Naive thymus-derived CD8-positive, alpha-beta T cell (primary cell): ENCODE measurements at regions not wholly inside any gene's neighbourhood (a gene's known extent, or its start where the extent isn't known, plus 50 kb on each side); places are given as distances from the start of the nearest gene placed in this dataset.

Experiments
- ATAC-seq, 2 donors: fragments of 150-1000 bp; cut with Tn5 transposase in 1 of 2; sonication (Bioruptor Pico), chemical (Tn5 transposase) in 1 of 2; 1 replicate in 1 of 2; 2 replicates in 1 of 2; pipeline ENCODE4 v1.10.0; 2021; ENCODE audit warnings: mild to moderate bottlenecking in 2 of 2, moderate library complexity in 2 of 2
- POLR2A ChIA-PET: fragments of 350-600 bp; sonication (Branson Sonifier 250); formaldehyde crosslinking; loops from one replicate; lab custom pipeline; 2021; ENCODE audit warnings: antibody characterized with exemption; lab: Charles Lee
- DNase-seq, 10 donors: peaks; one replicate each; pipeline versions ENCODE4 v3.0.0 to v3.0.0-alpha.2; 2020 to 2022
- H3K27ac Mint-ChIP-seq, 10 donors: one replicate each; pipeline ENCODE4 v1.8.0; 2020 to 2022; ENCODE audit warnings: mild to moderate bottlenecking in 10 of 10, mixed read lengths in 10 of 10, moderate library complexity in 4 of 10, inconsistent platforms in 1 of 10
- H3K27me3 Mint-ChIP-seq, 5 donors: one replicate each; pipeline ENCODE4 v1.8.0; 2021 to 2022; ENCODE audit warnings: mixed read lengths in 5 of 5
- H3K36me3 Mint-ChIP-seq, 3 donors: one replicate each; pipeline ENCODE4 v1.8.0; 2020 to 2022; ENCODE audit warnings: mixed read lengths in 3 of 3, mild to moderate bottlenecking in 2 of 3, inconsistent platforms in 1 of 3
- H3K4me1 Mint-ChIP-seq, 4 donors: one replicate each; pipeline ENCODE4 v1.8.0; 2021 to 2022; ENCODE audit warnings: mixed read lengths in 4 of 4
- H3K4me3 Mint-ChIP-seq, 10 donors: one replicate each; pipeline ENCODE4 v1.8.0; 2020 to 2022; ENCODE audit warnings: mild to moderate bottlenecking in 10 of 10, mixed read lengths in 10 of 10, moderate library complexity in 6 of 10, inconsistent platforms in 1 of 10
- H3K9me3 Mint-ChIP-seq, 9 donors: one replicate each; pipeline ENCODE4 v1.8.0; 2020 to 2022; ENCODE audit warnings: mixed read lengths in 9 of 9, mild to moderate bottlenecking in 3 of 9, inconsistent platforms in 1 of 9, moderate library complexity in 1 of 9

DNA sequence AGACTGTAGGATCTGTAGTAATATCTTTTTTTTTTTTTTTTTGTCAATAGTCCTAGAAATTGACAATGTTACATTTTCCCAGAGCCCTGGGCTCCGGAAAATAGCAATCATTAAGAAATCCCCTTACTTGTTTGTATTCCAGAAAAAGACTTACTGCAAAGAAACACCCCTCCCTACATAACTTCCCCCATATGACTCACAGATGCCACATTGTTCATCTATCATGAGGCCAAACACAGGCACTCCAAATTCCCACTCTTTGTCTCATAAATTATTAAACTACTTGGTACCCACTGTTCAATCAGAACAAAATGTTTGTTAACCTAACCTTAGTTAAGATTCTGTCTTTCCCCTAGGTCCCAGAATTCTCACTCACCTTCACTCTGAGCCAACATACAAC lies 53.5 kb downstream of the TEX51 start:
- H3K36me3 Mint-ChIP-seq = peaks cover 0 to 10% (median 0%) of the 10 kb centered on the region in 3 donors
- ATAC-seq (no peak), DNase-seq (no peak)
- H3K4me1 Mint-ChIP-seq = peaks cover 5 to 40% (median 32%) of the 10 kb centered on the region in 4 donors
- no peak overlapping the region for H3K27ac Mint-ChIP-seq
- H3K4me3 Mint-ChIP-seq = no peak overlapping the region
- H3K9me3 Mint-ChIP-seq = peaks cover 0 to 15% (median 0%) of the 10 kb centered on the region in 9 donors
- H3K27me3 Mint-ChIP-seq = peaks cover 0 to 24% (median 0%) of the 10 kb centered on the region in 5 donors
- POLR2A ChIA-PET = no interaction called here

DNA sequence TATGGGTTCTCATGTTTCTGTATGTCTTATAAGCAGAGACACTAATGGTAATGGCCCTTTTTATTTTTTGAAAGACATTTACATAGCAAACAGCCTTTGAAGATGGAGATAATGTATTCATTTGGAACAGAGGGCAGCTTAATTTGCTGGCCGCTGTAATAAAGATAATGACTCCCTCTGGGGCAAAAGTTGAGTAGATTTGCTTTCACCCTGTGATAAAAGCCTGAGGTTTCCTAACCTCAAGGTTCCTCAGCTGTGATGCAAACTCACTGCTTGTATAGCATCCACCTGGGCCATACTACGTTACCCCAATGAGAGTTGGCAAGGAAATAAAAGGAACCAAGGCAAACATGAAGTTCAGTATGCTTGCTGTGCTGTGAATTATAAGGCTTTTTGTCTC lies 54.8 kb downstream of the TEX51 start:
- peaks cover 8 to 48% (median 42%) of the 10 kb centered on the region in 4 donors for H3K4me1 Mint-ChIP-seq
- ATAC-seq (peak in 1 of 2 donors; percentile 53), DNase-seq (peak in 2 of 10 donors; percentile 9 to 31)
- H3K4me3 Mint-ChIP-seq = no peak overlapping the region
- POLR2A ChIA-PET = no interaction called here
- peaks cover 0 to 10% (median under 1%) of the 10 kb centered on the region in 3 donors for H3K36me3 Mint-ChIP-seq
- H3K27me3 Mint-ChIP-seq = peaks cover 0 to 18% (median 0%) of the 10 kb centered on the region in 5 donors
- H3K9me3 Mint-ChIP-seq = peaks cover 0 to 15% (median 0%) of the 10 kb centered on the region in 9 donors
- H3K27ac Mint-ChIP-seq = peak overlapping the region in 1 of 10 donors; percentile 57

DNA sequence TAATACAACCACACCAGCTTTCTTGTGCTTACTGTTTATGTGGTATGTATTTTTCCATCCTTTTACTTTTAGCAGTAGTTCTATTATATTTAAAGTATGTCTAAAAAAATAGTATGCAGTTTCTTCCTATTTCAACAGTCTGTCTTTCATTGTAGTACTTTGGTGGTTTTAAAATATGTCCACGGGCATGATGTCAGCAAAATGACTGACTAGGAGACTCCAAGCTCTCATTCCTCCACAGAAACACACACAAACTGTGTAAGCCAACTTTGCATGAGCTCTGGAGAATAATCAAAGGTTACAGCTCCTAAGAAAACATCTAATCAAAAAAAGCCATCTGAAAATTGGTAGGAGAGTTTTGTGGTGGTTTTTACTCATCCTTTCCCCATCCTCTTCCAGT lies 56.1 kb downstream of the TEX51 start:
- POLR2A ChIA-PET = no interaction called here
- DNase-seq = no peak
- H3K9me3 Mint-ChIP-seq = peaks cover 0 to 20% (median 2%) of the 10 kb centered on the region in 9 donors
- H3K36me3 Mint-ChIP-seq = peaks cover 0 to 10% (median 4%) of the 10 kb centered on the region in 3 donors
- peak overlapping the region in 1 of 10 donors; percentile 66 for H3K4me3 Mint-ChIP-seq
- peaks cover 0 to 20% (median 0%) of the 10 kb centered on the region in 5 donors for H3K27me3 Mint-ChIP-seq
- no peak for ATAC-seq
- H3K27ac Mint-ChIP-seq = peak overlapping the region in 2 of 10 donors; percentile 72 to 94
- H3K4me1 Mint-ChIP-seq = peaks cover 8 to 59% (median 45%) of the 10 kb centered on the region in 4 donors

DNA sequence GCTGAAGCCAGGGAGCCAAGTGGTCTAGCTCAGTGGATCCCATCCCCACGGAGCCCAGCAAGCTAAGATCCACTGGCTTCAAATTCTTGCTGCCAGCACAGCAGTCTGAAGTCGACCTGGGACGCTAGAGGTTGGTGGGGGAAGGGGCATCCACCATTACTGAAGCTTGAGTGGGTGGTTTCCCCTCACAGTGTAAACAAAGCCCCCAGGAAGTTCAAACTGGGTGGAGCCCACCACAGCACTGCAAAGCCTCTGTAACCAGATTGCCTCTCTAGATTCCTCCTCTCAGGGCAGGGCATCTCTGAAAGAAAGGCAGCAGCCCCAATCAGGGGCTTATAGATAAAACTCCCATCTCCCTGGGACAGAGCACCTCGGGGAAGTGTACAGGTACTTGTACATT lies 58.1 kb downstream of the TEX51 start:
- ATAC-seq (peak; percentile 50 to 79), DNase-seq (peak in 6 of 10 donors; percentile 30 to 72 (median 47))
- H3K27ac Mint-ChIP-seq = peak overlapping the region; percentile 9 to 94 (median 70)
- H3K9me3 Mint-ChIP-seq = peaks cover 0 to 27% (median 9%) of the 10 kb centered on the region in 9 donors
- peaks cover 8 to 59% (median 45%) of the 10 kb centered on the region in 4 donors for H3K4me1 Mint-ChIP-seq
- H3K4me3 Mint-ChIP-seq = peak overlapping the region; percentile 10 to 69 (median 46)
- POLR2A ChIA-PET = interaction anchor here (1.1 to 1.2 kb wide), 2 partner anchors 10 to 15 kb away, joined by 5 read pairs; no protein-coding TSS in a partner anchor
- H3K27me3 Mint-ChIP-seq = peaks cover 0 to 31% (median 5%) of the 10 kb centered on the region in 5 donors
- H3K36me3 Mint-ChIP-seq = peaks cover 0 to 18% (median 12%) of the 10 kb centered on the region in 3 donors

DNA sequence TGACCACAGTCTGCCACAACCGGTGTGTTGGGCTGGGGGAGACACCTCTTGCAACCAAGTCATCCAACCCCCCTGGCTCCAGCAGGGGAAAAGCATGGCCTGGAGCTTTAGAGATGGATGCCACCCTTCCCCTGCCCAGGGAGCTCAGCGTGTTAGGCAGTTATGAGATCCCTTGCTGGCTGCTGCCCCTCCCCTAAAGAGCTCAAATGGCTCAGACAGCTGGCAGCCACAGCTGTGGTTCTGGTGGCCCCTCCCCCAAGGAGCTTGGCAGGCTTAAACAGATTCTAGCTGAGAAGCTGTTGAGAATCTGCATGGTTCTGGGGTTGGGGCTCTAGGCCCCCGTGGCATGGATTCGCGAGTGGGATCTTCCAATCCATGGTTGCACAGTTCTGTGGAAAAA lies 64.7 kb downstream of the TEX51 start:
- Mint-ChIP-seq H3K27me3 (peaks cover 6 to 43% (median 17%) of the 10 kb centered on the region in 5 donors), H3K4me3 (no peak overlapping the region), H3K9me3 (peaks cover 0 to 27% (median 9%) of the 10 kb centered on the region in 9 donors), H3K36me3 (peaks cover 0 to 12% (median 12%) of the 10 kb centered on the region in 3 donors), H3K4me1 (peaks cover 1 to 18% (median 4%) of the 10 kb centered on the region in 4 donors), H3K27ac (no peak overlapping the region)
- POLR2A ChIA-PET = no interaction called here
- no peak for DNase-seq
- no peak for ATAC-seq

DNA sequence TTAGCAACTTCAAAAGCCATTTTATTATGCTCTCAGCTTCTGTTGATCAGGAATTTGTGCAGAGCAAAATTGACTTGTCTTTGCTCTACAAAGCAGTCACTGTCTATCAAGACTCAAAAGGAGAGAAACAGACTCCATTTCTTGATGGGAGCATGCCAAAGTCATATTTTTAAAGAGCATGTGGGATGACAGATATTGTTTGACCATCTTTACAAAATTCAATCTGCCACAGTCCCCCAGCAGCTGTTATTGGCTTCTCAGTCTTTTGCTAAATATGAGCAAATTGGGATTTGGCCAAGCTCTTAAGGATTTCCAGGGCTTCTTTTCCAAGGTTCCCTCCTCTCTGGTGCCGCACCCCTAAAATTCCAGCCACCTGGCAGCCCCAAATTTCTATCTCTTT lies 67.9 kb downstream of the TEX51 start:
- no peak for DNase-seq
- Mint-ChIP-seq H3K36me3 (no peaks in the 10 kb centered on the region), H3K27ac (no peak overlapping the region), H3K4me3 (no peak overlapping the region), H3K9me3 (peaks cover 0 to 5% (median 0%) of the 10 kb centered on the region in 9 donors), H3K4me1 (peaks cover 3 to 18% (median 11%) of the 10 kb centered on the region in 4 donors), H3K27me3 (peaks cover 7 to 42% (median 21%) of the 10 kb centered on the region in 5 donors)
- POLR2A ChIA-PET = interaction anchor here (1.0 kb wide), 1 partner anchor 10 kb away, joined by 5 read pairs; no protein-coding TSS in a partner anchor
- no peak for ATAC-seq

DNA sequence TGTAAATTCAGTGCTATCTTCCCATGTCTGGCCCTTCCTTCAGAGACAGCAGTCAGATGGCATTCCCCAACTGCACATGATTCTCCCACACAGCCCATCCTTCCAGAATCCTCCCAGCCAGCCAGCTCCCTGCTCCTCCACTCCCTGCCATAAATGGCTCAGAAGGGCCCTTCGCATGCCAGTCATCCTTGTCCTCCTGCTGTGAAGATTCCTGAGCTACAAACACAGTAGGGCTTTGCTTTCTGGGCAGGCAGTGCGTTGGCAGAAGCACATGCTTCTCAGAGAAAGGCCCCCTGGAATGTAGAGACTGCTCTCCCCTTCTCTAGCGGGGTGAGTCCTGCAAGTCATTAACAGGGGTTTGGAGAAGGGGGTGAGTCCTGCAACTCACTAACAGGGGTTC lies 71.9 kb downstream of the TEX51 start:
- POLR2A ChIA-PET = interaction anchor here (1.8 kb wide), 1 partner anchor 14 kb away, joined by 5 read pairs; no protein-coding TSS in a partner anchor
- DNase-seq (no peak), ATAC-seq (no peak)
- peaks cover 0 to 36% (median 19%) of the 10 kb centered on the region in 5 donors for H3K27me3 Mint-ChIP-seq
- H3K4me1 Mint-ChIP-seq = peaks cover 0 to 19% (median 17%) of the 10 kb centered on the region in 4 donors
- peak overlapping the region in 3 of 10 donors; percentile 0 to 52 (median 42) for H3K4me3 Mint-ChIP-seq
- H3K9me3 Mint-ChIP-seq = peaks cover 0 to 2% (median 0%) of the 10 kb centered on the region in 9 donors
- no peaks in the 10 kb centered on the region for H3K36me3 Mint-ChIP-seq
- peak overlapping the region in 4 of 10 donors; percentile 30 to 76 (median 48) for H3K27ac Mint-ChIP-seq

DNA sequence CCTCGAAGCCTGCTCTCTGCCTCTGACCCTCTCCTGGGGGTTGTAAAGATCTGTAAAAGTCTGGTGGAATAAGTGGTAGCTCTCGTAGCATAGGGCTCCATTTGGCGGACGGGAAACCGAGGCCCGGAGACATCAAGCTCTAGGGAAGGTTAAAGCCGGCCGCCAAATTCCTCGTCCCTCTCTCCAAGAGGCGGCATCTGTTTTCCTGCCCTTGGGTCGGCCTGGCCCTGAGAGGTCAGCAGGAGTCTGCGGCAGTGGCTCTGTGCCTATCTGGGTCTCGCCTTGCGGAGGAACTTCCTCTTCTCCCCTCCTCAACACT lies 72.4 kb downstream of the TEX51 start:
- Mint-ChIP-seq H3K27me3 (peaks cover 0 to 36% (median 19%) of the 10 kb centered on the region in 5 donors), H3K4me3 (peak overlapping the region in 5 of 10 donors; percentile 10 to 68 (median 42)), H3K27ac (peak overlapping the region in 1 of 10 donors; percentile 39), H3K36me3 (no peaks in the 10 kb centered on the region), H3K4me1 (peaks cover 0 to 19% (median 17%) of the 10 kb centered on the region in 4 donors), H3K9me3 (no peaks in the 10 kb centered on the region)
- ATAC-seq = no peak
- DNase-seq = no peak
- POLR2A ChIA-PET = interaction anchor here (1.8 kb wide), 1 partner anchor 15 kb away, joined by 5 read pairs; no protein-coding TSS in a partner anchor

DNA sequence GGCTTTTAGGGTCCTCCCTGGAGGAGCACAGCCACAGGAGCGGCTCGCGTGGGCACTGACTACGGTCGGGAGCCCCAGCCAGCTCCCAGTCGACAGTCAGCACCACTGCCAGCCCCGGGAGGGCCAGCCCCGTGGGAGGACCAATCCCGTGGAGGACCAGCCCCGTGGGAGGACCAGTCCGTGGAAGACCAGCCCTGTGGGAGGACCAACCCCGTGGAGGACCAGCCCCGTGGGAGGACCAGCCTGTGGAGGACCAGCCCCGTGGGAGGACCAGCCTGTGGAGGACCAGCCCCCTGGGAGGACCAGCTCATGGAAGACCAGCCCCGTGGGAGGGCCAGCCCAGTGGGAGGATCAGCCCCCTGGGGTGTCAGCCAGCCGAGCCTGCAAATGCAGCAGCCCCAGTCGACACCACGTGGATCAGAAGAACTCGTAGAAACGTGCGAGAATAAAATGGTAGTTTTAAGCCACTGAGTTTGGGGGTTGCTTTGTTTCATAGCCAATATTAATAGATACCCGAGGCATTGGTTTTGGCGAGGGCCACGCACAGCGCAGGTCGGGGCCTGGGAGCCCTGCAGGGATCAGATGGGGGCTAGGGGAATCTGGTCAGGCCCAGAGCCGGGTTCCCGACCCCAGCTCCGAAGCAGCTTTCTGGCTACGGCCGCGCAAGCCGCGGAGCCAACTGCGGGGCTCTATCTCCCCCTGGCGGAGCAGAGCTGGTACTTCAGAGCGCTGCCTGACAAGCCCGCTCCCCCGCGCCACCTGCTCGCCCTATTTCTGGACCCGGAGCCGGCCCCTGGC lies 73.0 kb downstream of the TEX51 start:
- Mint-ChIP-seq H3K9me3 (no peaks in the 10 kb centered on the region), H3K4me3 (peak overlapping the region; percentile 68 to 84 (median 76)), H3K27ac (peak overlapping the region in 8 of 10 donors; percentile 11 to 92 (median 62)), H3K36me3 (no peaks in the 10 kb centered on the region), H3K27me3 (peaks cover 0 to 36% (median 18%) of the 10 kb centered on the region in 5 donors), H3K4me1 (peaks cover 0 to 19% (median 17%) of the 10 kb centered on the region in 4 donors)
- DNase-seq (peak; percentile 42 to 80 (median 71)), ATAC-seq (peak; percentile 86 to 93)
- POLR2A ChIA-PET = interaction anchor here (1.8 kb wide), 1 partner anchor 15 kb away, joined by 5 read pairs; no protein-coding TSS in a partner anchor

DNA sequence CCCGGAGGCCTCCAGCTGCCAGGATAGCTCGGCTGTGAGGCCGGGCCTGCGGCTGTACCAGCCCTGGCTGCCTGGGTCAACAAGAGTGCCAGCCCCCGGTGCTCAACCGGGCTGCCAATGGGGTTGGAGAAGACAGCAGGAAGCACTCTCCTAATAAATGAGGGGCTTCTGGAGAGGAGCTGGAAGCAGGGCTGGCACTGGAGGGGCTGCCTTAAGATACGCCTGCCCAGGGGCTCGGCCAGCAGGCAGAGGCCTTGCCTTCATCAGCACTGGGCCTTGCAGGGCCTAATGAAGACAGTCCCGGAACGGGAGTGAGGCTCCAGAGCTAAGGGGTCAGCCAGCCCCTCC lies 73.6 kb downstream of the TEX51 start:
- ATAC-seq = no peak
- H3K27ac Mint-ChIP-seq = peak overlapping the region in 3 of 10 donors; percentile 0 to 49 (median 11)
- POLR2A ChIA-PET = interaction anchor here (1.8 kb wide), 1 partner anchor 16 kb away, joined by 5 read pairs; no protein-coding TSS in a partner anchor
- H3K4me3 Mint-ChIP-seq = peak overlapping the region in 3 of 10 donors; percentile 68 to 83 (median 73)
- H3K4me1 Mint-ChIP-seq = peaks cover 0 to 19% (median 14%) of the 10 kb centered on the region in 4 donors
- no peak for DNase-seq
- H3K9me3 Mint-ChIP-seq = no peaks in the 10 kb centered on the region
- no peaks in the 10 kb centered on the region for H3K36me3 Mint-ChIP-seq
- H3K27me3 Mint-ChIP-seq = peaks cover 0 to 31% (median 13%) of the 10 kb centered on the region in 5 donors

DNA sequence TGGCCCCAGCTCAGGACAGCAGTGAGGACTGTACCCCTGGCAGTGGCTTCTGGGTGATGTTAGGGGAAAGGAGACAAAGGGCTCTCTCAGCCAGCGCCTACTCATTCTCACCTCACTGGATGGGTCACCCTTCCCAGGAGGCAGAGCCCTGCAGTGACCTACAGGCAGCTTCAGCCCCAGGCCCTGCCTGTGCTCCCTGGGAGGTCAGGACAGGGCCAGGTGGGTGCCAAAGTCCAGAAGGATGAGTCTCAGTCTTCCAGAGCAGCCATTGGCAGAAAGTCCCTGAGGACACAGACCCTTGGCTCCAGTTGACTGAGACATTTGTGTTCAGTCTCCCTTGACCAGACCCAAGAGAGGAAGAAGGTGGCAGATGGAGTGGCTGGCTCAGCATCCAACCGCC lies 75.1 kb downstream of the TEX51 start:
- no peak overlapping the region for H3K27ac Mint-ChIP-seq
- H3K27me3 Mint-ChIP-seq = peaks cover 0 to 21% (median 10%) of the 10 kb centered on the region in 5 donors
- no peak for ATAC-seq
- no peaks in the 10 kb centered on the region for H3K36me3 Mint-ChIP-seq
- H3K9me3 Mint-ChIP-seq = no peaks in the 10 kb centered on the region
- no peak for DNase-seq
- peaks cover 0 to 20% (median 15%) of the 10 kb centered on the region in 4 donors for H3K4me1 Mint-ChIP-seq
- peak overlapping the region in 2 of 10 donors; percentile 36 to 57 for H3K4me3 Mint-ChIP-seq
- POLR2A ChIA-PET = no interaction called here

DNA sequence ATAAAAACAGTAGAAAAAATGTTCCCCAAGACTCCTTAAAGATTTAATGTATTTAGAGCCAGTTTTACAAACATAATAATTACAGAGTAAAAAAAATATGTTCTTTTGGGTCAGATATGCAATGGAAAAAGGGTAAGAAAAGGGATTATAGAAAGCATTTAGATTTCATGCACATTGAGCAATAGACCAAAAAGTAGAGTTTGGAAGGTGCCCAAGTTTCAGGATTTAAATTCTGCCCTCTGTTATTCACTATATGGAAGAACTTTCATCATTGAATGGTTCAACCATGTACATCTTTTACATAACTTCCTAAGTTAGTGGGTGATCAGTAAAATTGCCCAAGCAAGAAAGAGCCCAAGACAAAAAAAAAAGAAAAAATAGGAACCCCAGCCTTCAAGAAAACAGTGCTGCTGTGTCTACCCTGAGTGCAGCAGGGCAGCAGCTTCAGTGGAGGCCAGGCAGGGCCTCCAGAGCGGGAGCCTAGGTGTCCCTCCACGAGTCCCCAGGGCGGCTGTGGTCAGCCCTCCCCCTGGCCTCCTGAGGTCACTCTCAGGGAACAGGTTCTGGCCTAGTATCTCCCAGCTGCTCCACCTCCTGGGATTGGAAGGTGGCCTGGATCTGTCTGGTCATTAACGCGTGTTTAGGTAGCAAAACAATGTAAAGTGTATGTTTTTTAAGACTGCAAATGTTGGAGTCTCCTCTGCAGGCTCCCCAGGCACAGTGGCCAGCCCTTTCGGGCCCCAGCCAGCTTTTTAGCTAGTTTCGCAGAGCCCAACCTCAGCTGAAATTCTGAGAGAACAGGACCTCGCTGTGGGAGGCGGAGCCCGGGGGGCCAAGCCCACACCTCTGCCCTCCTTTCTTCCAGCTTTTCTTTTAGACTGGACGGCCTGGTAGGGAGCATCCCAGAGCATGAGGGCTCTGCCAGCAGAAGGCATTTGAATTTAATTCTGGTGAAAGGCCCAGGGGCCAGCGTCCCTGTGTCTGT lies 77.3 kb downstream of the TEX51 start:
- Mint-ChIP-seq H3K4me3 (no peak overlapping the region), H3K4me1 (peaks cover 0 to 9% (median 3%) of the 10 kb centered on the region in 4 donors), H3K36me3 (no peaks in the 10 kb centered on the region), H3K9me3 (no peaks in the 10 kb centered on the region), H3K27ac (no peak overlapping the region), H3K27me3 (peaks cover 0 to 9% (median 4%) of the 10 kb centered on the region in 5 donors)
- no peak for ATAC-seq
- POLR2A ChIA-PET = no interaction called here
- no peak for DNase-seq
